ENCODE measurements at regions not wholly inside any gene's neighbourhood (a gene's known extent, or its start where the extent isn't known, plus 50 kb on each side); places are given as distances from the start of the nearest gene placed in this dataset.

DNA sequence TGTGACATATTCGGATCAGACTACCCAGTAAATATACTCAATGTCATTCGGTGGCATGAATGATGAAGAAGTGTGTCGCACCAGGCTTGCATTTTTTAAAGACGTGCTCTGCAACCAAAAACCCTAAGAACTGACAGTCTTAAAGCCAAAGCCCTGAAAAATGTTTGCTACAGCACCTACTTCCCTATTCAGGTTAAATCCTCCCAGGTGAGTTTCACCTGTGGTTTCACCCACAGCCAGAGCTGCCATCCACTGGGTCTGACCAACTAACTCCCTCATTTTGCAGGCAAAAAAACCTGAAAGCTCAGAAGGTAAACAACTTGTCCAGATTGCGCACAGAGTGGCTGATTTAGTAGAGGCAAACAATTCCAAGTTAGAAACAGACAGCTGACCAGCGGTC, 222.3 kb upstream of the MGAT5 start:
- ChIA-PET CTCF (no interaction called here), POLR2A (ENCODE audit: unreplicated experiment) (no interaction called here)
- BruUV-seq (replicated peaks): no TSS peak
- Histone ChIP-seq H2BK15ac (ENCODE audit: low read depth, low read length) (no peak overlapping the region), H3K9ac (ENCODE audit: low read depth, low read length) (no peak overlapping the region), H4K8ac (ENCODE audit: low read depth in 2 of 2, low read length in 2 of 2) (no peak overlapping the region), H2BK120ac (ENCODE audit: low read depth, low read length) (no peak overlapping the region), H2BK20ac (ENCODE audit: low read depth, low read length) (no peak overlapping the region), H3K27me3 (ENCODE audit: control insufficient read depth, insufficient read depth, low read length) (peaks cover 15% of the 10 kb centered on the region), H2BK5ac (ENCODE audit: low read depth, low read length, poor library complexity, severe bottlenecking) (no peak overlapping the region), H4K20me1 (ENCODE audit: insufficient read depth, low read length) (no peaks in the 10 kb centered on the region), H3K4me1 (ENCODE audit: control insufficient read depth, insufficient read depth, low read length) (peaks cover 3% of the 10 kb centered on the region; the same call in 1 of the 2 replicates), H3K36me3 (ENCODE audit: control insufficient read depth, insufficient read depth, low read length) (no peaks in the 10 kb centered on the region), H3K27ac (ENCODE audit: insufficient read depth, low read length) (no peak overlapping the region), H4K91ac (ENCODE audit: insufficient read depth, low read depth, low read length) (no peak overlapping the region), H3K79me1 (ENCODE audit: low read depth in 1 of 2, low read length in 2 of 2) (no peaks in the 10 kb centered on the region), H3K56ac (ENCODE audit: extremely low read depth, insufficient read depth, low read length) (no peak overlapping the region), H3K4me3 (ENCODE audit: insufficient read depth, low read depth, low read length) (no peak overlapping the region), H2AK9ac (replicated peaks; ENCODE audit: low read depth, low read length, poor library complexity) (no peak overlapping the region), H3K14ac (replicated peaks; ENCODE audit: low read depth, low read length) (no peak overlapping the region), H2AK5ac (ENCODE audit: low read depth, low read length) (no peak overlapping the region), H2AFZ (replicated peaks; ENCODE audit: low read length, poor library complexity) (no peak overlapping the region), H3K18ac (ENCODE audit: low read depth, low read length) (no peak overlapping the region), H4K5ac (ENCODE audit: low read depth, low read length) (no peak overlapping the region), H3K9me3 (ENCODE audit: control insufficient read depth, insufficient read depth, low read length) (peaks cover 3% of the 10 kb centered on the region; the same call in 1 of the 2 replicates), H3K9me1 (ENCODE audit: insufficient read depth, low read length) (no peaks in the 10 kb centered on the region; the same call in 1 of the 2 replicates), H3K23ac (ENCODE audit: low read depth, low read length) (no peak overlapping the region), H3K4ac (ENCODE audit: low read depth, low read length) (no peak overlapping the region), H3K4me2 (ENCODE audit: low read depth, low read length) (no peak overlapping the region)
- TF ChIP-seq FOS (IDR thresholded peaks at IDR 0.05; ENCODE audit: low read depth, low read length): no peak
- TF ChIP-seq MXI1 (IDR thresholded peaks at IDR 0.05; ENCODE audit: borderline replicate concordance, low read depth, low read length): no peak
- no peak for TF ChIP-seq BHLHE40 (IDR thresholded peaks at IDR 0.05; ENCODE audit: low read depth, low read length)
- TF ChIP-seq, protein P1, sequence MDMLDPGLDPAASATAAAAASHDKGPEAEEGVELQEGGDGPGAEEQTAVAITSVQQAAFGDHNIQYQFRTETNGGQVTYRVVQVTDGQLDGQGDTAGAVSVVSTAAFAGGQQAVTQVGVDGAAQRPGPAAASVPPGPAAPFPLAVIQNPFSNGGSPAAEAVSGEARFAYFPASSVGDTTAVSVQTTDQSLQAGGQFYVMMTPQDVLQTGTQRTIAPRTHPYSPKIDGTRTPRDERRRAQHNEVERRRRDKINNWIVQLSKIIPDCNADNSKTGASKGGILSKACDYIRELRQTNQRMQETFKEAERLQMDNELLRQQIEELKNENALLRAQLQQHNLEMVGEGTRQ (IDR thresholded peaks at IDR 0.05; ENCODE audit: low read depth, low read length): no peak
- no peak for TF ChIP-seq RAD21 (IDR thresholded peaks at IDR 0.05; ENCODE audit: low read length)
- no peak for TF ChIP-seq RCOR1 (IDR thresholded peaks at IDR 0.05; ENCODE audit: insufficient replicate concordance, low read length)
- TF ChIP-seq CEBPB (IDR thresholded peaks at IDR 0.05; ENCODE audit: low read depth, low read length): no peak
- no peak for TF ChIP-seq MAZ (IDR thresholded peaks at IDR 0.05; ENCODE audit: borderline replicate concordance, low read depth, low read length)
- DNase-seq (no peak), ATAC-seq (ENCODE audit: low read depth) (no peak)
- 84% methylated on average over 5 of the region's 6 CpGs; no CpG with 5 or more reads in 1 of the 2 experiments for WGBS, 2 experiments (ENCODE audit: extremely low coverage in 2 of 2, insufficient read length in 1 of 2)
- in situ Hi-C loops (cut with MboI; ENCODE audit: low sequenced_read_pairs): no loop called here
- intact Hi-C loops (cut with micrococcal nuclease): no loop called here
- dilution Hi-C loops (cut with HindIII; ENCODE audit: low sequenced_read_pairs, unreplicated experiment): no loop called here
